Stimulated activated naive CD4-positive, alpha-beta T cell treated with Interleukin-2 at 50 U/mL for 16 hours (primary cell): ENCODE measurements at regions not wholly inside any gene's neighbourhood (a gene's known extent, or its start where the extent isn't known, plus 50 kb on each side); places are given as distances from the start of the nearest gene placed in this dataset.
"Not testable (repeated sequence)": the region's sequence is repeated elsewhere in the genome, so short reads cannot be mapped to it uniquely, and the experiment has no call there.

ENCODE experiments used
- DNase-seq: peaks from one replicate; lab custom pipeline; 2025; lab: John Stamatoyannopoulos, UW

- DNase-seq, result no peak
Measured at GRCh38 chr4:95898226-95898625, 58.3 kb downstream of the PDHA2 start.

- DNase-seq, result no peak
Measured at GRCh38 chr4:95909211-95909610, 69.3 kb downstream of the PDHA2 start.

GRCh38 chr4:95910749-95911148 is 70.9 kb downstream of the PDHA2 start:
- no peak for DNase-seq

GRCh38 chr4:95921470-95921869 is 81.6 kb downstream of the PDHA2 start:
- no peak for DNase-seq

GRCh38 chr4:95929448-95930064 is 89.7 kb downstream of the PDHA2 start:
- DNase-seq, result no peak

GRCh38 chr4:95939141-95939540 is 99.2 kb downstream of the PDHA2 start:
- DNase-seq, result no peak

GRCh38 chr4:95949136-95949765 is 109.4 kb downstream of the PDHA2 start:
- DNase-seq, result no peak

- DNase-seq, result no peak
Measured at GRCh38 chr4:95949808-95950207, 109.9 kb downstream of the PDHA2 start.

- not testable (repeated sequence) for DNase-seq
Measured at GRCh38 chr4:95952538-95952937, 112.6 kb downstream of the PDHA2 start.

- DNase-seq, result no peak
Measured at GRCh38 chr4:95956094-95956493, 116.2 kb downstream of the PDHA2 start.

- no peak for DNase-seq
Measured at GRCh38 chr4:95957054-95957453, 117.2 kb downstream of the PDHA2 start.

GRCh38 chr4:95957759-95958158 is 117.9 kb downstream of the PDHA2 start:
- DNase-seq, result no peak

- DNase-seq, result no peak
Measured at GRCh38 chr4:95959182-95959581, 119.3 kb downstream of the PDHA2 start.

GRCh38 chr4:95959633-95960032 is 119.7 kb downstream of the PDHA2 start:
- DNase-seq, result no peak

GRCh38 chr4:95963456-95963855 is 123.6 kb downstream of the PDHA2 start:
- DNase-seq, result no peak

- DNase-seq, result no peak
Measured at GRCh38 chr4:95979961-95980876, 140.3 kb downstream of the PDHA2 start.

GRCh38 chr4:95980877-95981360 is 141.0 kb downstream of the PDHA2 start:
- no peak for DNase-seq

- DNase-seq, result no peak
Measured at GRCh38 chr4:95981591-95981990, 141.7 kb downstream of the PDHA2 start.

- DNase-seq, result no peak
Measured at GRCh38 chr4:95982516-95982915, 142.6 kb downstream of the PDHA2 start.

- DNase-seq, result no peak
Measured at GRCh38 chr4:95984081-95984480, 144.2 kb downstream of the PDHA2 start.

GRCh38 chr4:95985051-95985450 is 145.2 kb downstream of the PDHA2 start:
- DNase-seq, result no peak

- no peak for DNase-seq
Measured at GRCh38 chr4:95985791-95986550, 146.1 kb downstream of the PDHA2 start.
